Adrenal gland (tissue), 9 donors: ENCODE measurements at regions not wholly inside any gene's neighbourhood (a gene's known extent, or its start where the extent isn't known, plus 50 kb on each side); places are given as distances from the start of the nearest gene placed in this dataset.
A peak's percentile ranks its signal among the peaks of the same experiment; 100 is the strongest.

Experiments used
- DNase-seq, 7 donors: peaks; one replicate each; pipeline ENCODE4 v3.0.0-alpha.2; 2019 to 2020
- H3K27ac ChIP-seq, 5 donors: fragments of 200-600 bp; sonication (generic) in 4 of 5; 1 replicate in 3 of 5; 2 replicates in 2 of 5; pipeline versions ENCODE4 v1.5.1 to v1.8.0; 2016 to 2020; ENCODE audit warnings: mild to moderate bottlenecking in 1 of 5
- H3K27me3 ChIP-seq: fragments of 200-600 bp; 2 replicates; pipeline ENCODE4 v1.8.0; 2021
- H3K36me3 ChIP-seq, 2 donors: fragments of 200-600 bp; replicated peaks in 1 of 2; 1 replicate in 1 of 2; 2 replicates in 1 of 2; pipeline versions ENCODE4 v1.5.1 to v1.8.0; 2018 to 2022
- H3K4me1 ChIP-seq, 2 donors: fragments of 200-600 bp; replicated peaks in 1 of 2; 1 replicate in 1 of 2; 2 replicates in 1 of 2; pipeline versions ENCODE4 v1.5.1 to v1.8.0; 2018 to 2021
- H3K4me3 ChIP-seq, 4 donors: fragments of 200-600 bp; sonication (generic) in 3 of 4; one replicate each; pipeline ENCODE4 v1.5.1; 2016 to 2018
- H3K9me3 ChIP-seq, 3 donors: fragments of 200-600 bp; sonication (generic) in 1 of 3; replicated peaks in 1 of 3; 1 replicate in 2 of 3; 2 replicates in 1 of 3; pipeline versions ENCODE4 v1.5.1 to v1.8.0; 2016 to 2021
- POLR2A ChIP-seq, 2 donors: fragments of 450-650 bp; IDR thresholded peaks; one replicate each; pipeline ENCODE4 v1.6.1; 2017; ENCODE audit warnings: antibody characterized with exemption in 2 of 2, mild to moderate bottlenecking in 2 of 2, moderate library complexity in 1 of 2
- WGBS, 4 donors: extraction: QIAGEN DNeasy Blood & Tissue Kit in 2 of 4; methylation state at CpG; one replicate each; pipeline versions ENCODE4 v1.1.5 to v1.1.7; 2013 to 2017; 5-methylcytosine and 5-hydroxymethylcytosine counted together
- intact Hi-C, 2 donors: fragments of 100-400 bp; cut with DNase I; formaldehyde crosslinking; loops; one replicate each; pipeline versions ENCODE4 v1.14.1 to v1.15.0; 2022 to 2023
- TF ChIP-seq, protein P1 (sequence below), 6 experiments: fragments of 450-650 bp in 4 of 6; fragments of 200-600 bp in 2 of 6; sonication (generic) in 1 of 6; IDR thresholded peaks; 1 replicate in 5 of 6; 2 replicates in 1 of 6; pipeline versions ENCODE4 v1.5.1 to v1.8.0; 2016 to 2021; ENCODE audit warnings: antibody characterized with exemption in 6 of 6, mild to moderate bottlenecking in 2 of 6, moderate library complexity in 1 of 6
- donor health status: healthy with polysubstance abuse.
- donor health status: Bipolar disorder and iron deficiency.
- donor health status: DM: yes; HTN: yes; CAD: no.
- donor health status: DM: no; HTN: no; CAD: no.
- donor health status: DM: no; HTN: no; CAD: no.

DNA sequence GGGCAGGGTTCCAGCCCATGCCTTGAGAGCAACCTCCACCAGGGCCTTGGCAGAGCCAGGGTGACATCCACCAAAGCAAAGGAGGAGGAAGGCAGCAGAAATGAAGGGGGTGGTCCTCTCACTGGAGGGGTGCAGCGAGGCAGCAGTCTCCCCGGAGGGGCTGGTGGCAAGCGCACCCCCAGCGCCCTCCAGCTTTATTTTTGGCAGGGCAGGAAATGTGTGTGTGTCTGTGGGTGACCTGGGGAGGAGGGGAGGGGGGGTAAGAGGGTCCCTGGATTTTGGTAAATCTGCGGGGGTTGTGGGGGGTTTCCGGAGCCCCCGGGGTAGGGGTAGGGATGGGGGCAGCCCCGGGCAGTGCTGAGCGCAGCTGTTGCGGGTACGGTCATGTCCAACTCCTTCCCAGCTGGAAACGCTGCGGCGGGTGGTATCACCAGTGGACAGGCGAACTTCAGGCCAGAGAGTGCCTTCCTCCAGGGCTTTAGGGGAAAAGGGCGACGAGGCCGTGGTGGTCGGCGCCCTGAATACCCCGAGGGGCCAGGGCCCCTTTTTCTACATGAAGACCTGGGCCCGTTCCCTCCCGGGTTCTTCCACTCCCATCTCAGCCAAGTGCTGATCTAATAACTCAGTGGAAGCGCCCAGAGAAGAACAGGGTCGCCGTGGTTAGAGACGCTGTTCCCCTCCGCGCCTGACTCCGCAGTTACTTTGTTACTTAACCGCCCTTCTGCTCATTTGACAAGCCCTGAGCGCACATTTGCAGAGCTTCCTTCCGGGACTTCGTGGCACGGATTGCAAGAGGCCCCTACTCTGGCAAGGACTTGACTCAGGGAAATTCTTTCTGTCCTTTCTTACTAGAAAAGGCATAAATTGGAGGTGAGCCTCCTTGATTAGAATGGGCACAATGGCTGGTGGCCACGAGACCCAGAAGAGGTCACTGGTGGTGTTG lies 55.2 kb downstream of the FOS start:
- WGBS, 4 donors: 66 to 85% (median 74%) methylated on average over 27 to 36 of the region's 36 CpGs
- Histone ChIP-seq H3K4me3 (peak overlapping the region in 1 of 4 donors; percentile 33), H3K9me3 (no peaks in the 10 kb centered on the region), H3K27ac (peak overlapping the region; percentile 52 to 95 (median 77)), H3K27me3 (no peaks in the 10 kb centered on the region), H3K36me3 (no peaks in the 10 kb centered on the region), H3K4me1 (peaks cover 15 to 16% of the 10 kb centered on the region in 2 donors)
- DNase-seq: peak; percentile 36 to 75 (median 65)
- intact Hi-C loops: no loop called here
- peak in 1 of 2 donors; percentile 19 for TF ChIP-seq POLR2A (IDR thresholded peaks at IDR 0.05)
- TF ChIP-seq, protein P1, sequence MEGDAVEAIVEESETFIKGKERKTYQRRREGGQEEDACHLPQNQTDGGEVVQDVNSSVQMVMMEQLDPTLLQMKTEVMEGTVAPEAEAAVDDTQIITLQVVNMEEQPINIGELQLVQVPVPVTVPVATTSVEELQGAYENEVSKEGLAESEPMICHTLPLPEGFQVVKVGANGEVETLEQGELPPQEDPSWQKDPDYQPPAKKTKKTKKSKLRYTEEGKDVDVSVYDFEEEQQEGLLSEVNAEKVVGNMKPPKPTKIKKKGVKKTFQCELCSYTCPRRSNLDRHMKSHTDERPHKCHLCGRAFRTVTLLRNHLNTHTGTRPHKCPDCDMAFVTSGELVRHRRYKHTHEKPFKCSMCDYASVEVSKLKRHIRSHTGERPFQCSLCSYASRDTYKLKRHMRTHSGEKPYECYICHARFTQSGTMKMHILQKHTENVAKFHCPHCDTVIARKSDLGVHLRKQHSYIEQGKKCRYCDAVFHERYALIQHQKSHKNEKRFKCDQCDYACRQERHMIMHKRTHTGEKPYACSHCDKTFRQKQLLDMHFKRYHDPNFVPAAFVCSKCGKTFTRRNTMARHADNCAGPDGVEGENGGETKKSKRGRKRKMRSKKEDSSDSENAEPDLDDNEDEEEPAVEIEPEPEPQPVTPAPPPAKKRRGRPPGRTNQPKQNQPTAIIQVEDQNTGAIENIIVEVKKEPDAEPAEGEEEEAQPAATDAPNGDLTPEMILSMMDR (IDR thresholded peaks at IDR 0.05): no peak

DNA sequence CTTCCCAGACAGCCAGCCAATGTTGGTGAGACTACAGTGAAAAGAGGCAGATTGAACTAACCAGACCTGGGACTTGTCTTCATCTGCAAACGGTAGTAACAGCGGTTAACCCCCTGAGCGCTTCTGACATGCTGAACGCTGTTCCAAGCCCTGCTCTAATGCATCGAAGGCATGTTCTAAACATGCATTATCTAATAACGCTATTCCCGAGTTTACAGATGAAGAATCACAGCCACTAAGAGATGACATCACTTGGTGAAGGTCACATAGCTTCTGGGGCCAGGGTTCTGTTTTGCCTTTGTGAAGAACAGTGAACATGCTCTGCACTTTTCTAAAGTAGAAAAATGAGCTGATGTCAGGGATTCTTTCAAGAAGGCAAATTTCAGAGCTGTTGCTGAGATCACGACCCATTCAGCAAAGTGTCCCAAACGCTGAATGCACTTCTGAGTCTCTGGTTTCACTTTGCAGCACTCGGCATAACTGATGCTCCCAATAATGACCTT lies 56.0 kb downstream of the FOS start:
- WGBS, 4 donors: 22 to 38% (median 24%) methylated on average over 8 to 10 of the region's 10 CpGs
- H3K36me3 ChIP-seq: no peaks in the 10 kb centered on the region
- DNase-seq: peak; percentile 24 to 75 (median 43)
- H3K4me3 ChIP-seq: peak overlapping the region in 2 of 4 donors; percentile 2 to 33
- intact Hi-C loops: no loop called here
- H3K4me1 ChIP-seq: peaks cover 15 to 21% of the 10 kb centered on the region in 2 donors
- no peaks in the 10 kb centered on the region for H3K9me3 ChIP-seq
- peak overlapping the region; percentile 52 to 95 (median 77) for H3K27ac ChIP-seq
- TF ChIP-seq POLR2A (IDR thresholded peaks at IDR 0.05): peak in 1 of 2 donors; percentile 9
- TF ChIP-seq, protein P1 (IDR thresholded peaks at IDR 0.05): no peak
- no peaks in the 10 kb centered on the region for H3K27me3 ChIP-seq

DNA sequence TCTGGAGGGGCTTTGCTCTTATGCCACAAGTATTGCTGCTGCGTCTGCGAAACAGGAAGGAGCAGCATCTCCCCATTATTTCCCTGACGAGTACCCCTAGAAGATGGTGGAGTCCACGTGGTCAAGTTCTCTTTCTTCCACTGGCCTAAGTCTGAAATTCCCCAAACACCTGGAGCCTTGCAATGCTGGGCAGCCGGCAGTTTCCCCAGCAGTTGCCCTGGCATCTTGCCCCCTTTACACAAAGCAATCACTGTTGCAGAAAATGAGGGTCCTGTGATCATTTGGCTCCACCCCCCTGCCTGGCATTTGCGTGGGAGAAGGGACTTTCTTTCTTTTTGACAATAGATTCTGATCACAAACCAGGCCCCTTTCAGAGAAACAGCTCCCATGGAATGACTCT lies 56.9 kb downstream of the FOS start:
- WGBS, 4 donors: 80 to 89% (median 83%) methylated on average over 6 of the region's 6 CpGs
- DNase-seq: no peak
- Histone ChIP-seq H3K4me3 (no peak overlapping the region), H3K36me3 (no peaks in the 10 kb centered on the region), H3K27me3 (no peaks in the 10 kb centered on the region), H3K27ac (peak overlapping the region in 3 of 5 donors; percentile 8 to 95 (median 84)), H3K9me3 (no peaks in the 10 kb centered on the region), H3K4me1 (peaks cover 16 to 30% of the 10 kb centered on the region in 2 donors)
- TF ChIP-seq, protein P1 (IDR thresholded peaks at IDR 0.05): no peak
- TF ChIP-seq POLR2A (IDR thresholded peaks at IDR 0.05): no peak
- intact Hi-C loops: no loop called here

DNA sequence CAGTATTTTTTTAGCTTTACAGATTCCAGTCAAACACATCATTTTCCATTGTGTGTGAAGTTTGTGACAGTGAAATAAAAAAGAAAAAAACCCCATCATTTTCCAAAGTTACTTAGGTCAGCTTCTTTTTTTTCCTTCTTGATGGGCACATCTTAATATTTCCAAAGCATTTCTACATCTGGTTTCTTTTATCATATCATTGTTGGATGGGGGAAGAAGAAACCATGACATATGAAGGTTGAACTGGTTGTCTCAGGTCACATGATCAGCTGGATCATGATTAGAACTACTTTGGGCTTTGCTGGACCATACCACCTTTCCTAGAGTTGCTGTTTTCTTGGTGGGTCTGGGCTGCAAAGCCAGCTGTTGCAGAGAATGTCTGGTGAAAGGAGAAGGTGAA lies 59.8 kb downstream of the FOS start:
- Histone ChIP-seq H3K27ac (peak overlapping the region in 2 of 5 donors; percentile 88 to 96), H3K4me3 (no peak overlapping the region), H3K27me3 (no peaks in the 10 kb centered on the region), H3K9me3 (no peaks in the 10 kb centered on the region), H3K36me3 (no peaks in the 10 kb centered on the region), H3K4me1 (peaks cover 24 to 46% of the 10 kb centered on the region in 2 donors)
- DNase-seq: no peak
- intact Hi-C loops: no loop called here
- no peak for TF ChIP-seq POLR2A (IDR thresholded peaks at IDR 0.05)
